Chondrocyte (in vitro differentiated cells): ENCODE measurements at regions not wholly inside any gene's neighbourhood (a gene's known extent, or its start where the extent isn't known, plus 50 kb on each side); places are given as distances from the start of the nearest gene placed in this dataset.

Experiments used
- DNase-seq: peaks from one replicate; pipeline ENCODE4 v3.0.0; 2021; ENCODE audit warnings: mixed read lengths, low spot score
- H3K27ac Mint-ChIP-seq: one replicate; pipeline ENCODE4 v1.8.0; 2021; ENCODE audit warnings: mild to moderate bottlenecking, moderate library complexity, mixed read lengths; ENCODE audit not compliant: unreplicated experiment
- H3K27me3 Mint-ChIP-seq: 2 replicates; pipeline ENCODE4 v1.8.0; 2021; ENCODE audit warnings: low read depth, mixed read lengths
- H3K36me3 Mint-ChIP-seq: 2 replicates; pipeline ENCODE4 v1.8.0; 2021; ENCODE audit warnings: low read depth, mixed read lengths
- H3K4me1 Mint-ChIP-seq: 2 replicates; pipeline ENCODE4 v1.8.0; 2021; ENCODE audit warnings: low read depth, mild to moderate bottlenecking, mixed read lengths
- H3K4me3 Mint-ChIP-seq: one replicate; pipeline ENCODE4 v1.8.0; 2021; ENCODE audit warnings: mild to moderate bottlenecking, moderate library complexity, mixed read lengths; ENCODE audit not compliant: unreplicated experiment
- H3K9me3 Mint-ChIP-seq: 2 replicates; pipeline ENCODE4 v1.8.0; 2021; ENCODE audit warnings: low read depth, mixed read lengths
- TF ChIP-seq, protein P1 (sequence below): fragments of 200-600 bp; sonication (generic); IDR thresholded peaks from 2 replicates; pipeline ENCODE4 v1.5.0; 2021; ENCODE audit warnings: antibody characterized with exemption, mild to moderate bottlenecking, moderate library complexity

DNA sequence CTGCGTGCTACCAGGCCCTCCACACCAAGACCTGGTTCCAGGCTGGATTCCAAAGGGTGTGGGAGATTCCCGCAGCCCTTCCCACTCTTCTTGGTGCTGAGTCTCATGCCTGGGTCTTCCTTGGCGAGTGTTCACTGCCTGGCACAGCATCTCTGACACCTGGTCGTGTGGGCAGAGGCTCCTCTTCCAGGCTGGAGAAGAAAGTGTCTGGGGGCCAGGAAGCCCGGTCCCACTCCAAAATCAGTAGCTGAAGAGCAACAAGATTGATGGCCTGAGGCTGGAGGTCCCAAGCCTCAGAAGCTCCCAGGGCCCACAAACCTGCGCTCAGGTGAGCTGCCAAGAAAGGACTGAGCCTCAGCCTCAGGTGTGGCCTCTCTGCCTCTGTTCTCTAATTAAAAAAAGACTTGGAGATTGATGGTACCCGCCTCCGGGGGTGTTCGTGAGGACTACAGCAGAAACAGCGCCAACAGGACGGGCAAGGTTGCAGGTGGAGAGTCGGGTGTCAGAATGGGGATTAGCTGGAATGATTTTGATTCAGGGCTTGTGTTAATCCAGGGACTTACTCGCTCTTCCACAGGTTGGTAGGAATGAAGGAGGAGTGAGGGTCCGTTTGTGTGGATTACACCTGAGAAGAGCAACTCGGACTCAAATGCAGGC is 217.5 kb downstream of the TEX29 start:
- no peaks in the 10 kb centered on the region for H3K9me3 Mint-ChIP-seq
- H3K4me3 Mint-ChIP-seq: no peak overlapping the region
- no peaks in the 10 kb centered on the region for H3K36me3 Mint-ChIP-seq
- TF ChIP-seq, protein P1, sequence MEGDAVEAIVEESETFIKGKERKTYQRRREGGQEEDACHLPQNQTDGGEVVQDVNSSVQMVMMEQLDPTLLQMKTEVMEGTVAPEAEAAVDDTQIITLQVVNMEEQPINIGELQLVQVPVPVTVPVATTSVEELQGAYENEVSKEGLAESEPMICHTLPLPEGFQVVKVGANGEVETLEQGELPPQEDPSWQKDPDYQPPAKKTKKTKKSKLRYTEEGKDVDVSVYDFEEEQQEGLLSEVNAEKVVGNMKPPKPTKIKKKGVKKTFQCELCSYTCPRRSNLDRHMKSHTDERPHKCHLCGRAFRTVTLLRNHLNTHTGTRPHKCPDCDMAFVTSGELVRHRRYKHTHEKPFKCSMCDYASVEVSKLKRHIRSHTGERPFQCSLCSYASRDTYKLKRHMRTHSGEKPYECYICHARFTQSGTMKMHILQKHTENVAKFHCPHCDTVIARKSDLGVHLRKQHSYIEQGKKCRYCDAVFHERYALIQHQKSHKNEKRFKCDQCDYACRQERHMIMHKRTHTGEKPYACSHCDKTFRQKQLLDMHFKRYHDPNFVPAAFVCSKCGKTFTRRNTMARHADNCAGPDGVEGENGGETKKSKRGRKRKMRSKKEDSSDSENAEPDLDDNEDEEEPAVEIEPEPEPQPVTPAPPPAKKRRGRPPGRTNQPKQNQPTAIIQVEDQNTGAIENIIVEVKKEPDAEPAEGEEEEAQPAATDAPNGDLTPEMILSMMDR: no peak
- peaks cover 58% of the 10 kb centered on the region for H3K27me3 Mint-ChIP-seq
- H3K4me1 Mint-ChIP-seq: no peaks in the 10 kb centered on the region
- peak; percentile 56 for DNase-seq
- H3K27ac Mint-ChIP-seq: no peak overlapping the region

DNA sequence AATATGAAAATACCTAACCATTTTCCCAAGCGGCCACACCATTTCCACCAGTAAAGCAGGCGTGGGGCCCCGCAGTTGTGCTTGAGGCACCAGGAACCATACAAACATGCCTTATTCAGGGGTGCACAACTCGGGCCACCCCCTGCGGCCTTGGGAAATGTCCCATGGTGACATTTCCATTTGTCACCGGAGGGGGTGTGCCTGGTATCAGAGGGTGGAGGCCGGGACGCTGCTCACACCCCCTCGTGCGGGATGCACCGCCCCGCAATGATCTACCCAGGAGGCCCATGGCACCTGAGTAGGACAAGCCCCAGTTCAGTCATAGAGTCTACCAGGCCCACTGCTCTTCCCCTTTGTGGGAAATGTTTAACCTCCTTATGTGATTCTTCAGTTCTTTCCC is 218.8 kb downstream of the TEX29 start:
- no peak overlapping the region for H3K27ac Mint-ChIP-seq
- H3K9me3 Mint-ChIP-seq: peaks cover 4% of the 10 kb centered on the region
- no peaks in the 10 kb centered on the region for H3K36me3 Mint-ChIP-seq
- peaks cover 47% of the 10 kb centered on the region for H3K27me3 Mint-ChIP-seq
- no peaks in the 10 kb centered on the region for H3K4me1 Mint-ChIP-seq
- TF ChIP-seq, protein P1: no peak
- DNase-seq: peak; percentile 76
- H3K4me3 Mint-ChIP-seq: no peak overlapping the region

DNA sequence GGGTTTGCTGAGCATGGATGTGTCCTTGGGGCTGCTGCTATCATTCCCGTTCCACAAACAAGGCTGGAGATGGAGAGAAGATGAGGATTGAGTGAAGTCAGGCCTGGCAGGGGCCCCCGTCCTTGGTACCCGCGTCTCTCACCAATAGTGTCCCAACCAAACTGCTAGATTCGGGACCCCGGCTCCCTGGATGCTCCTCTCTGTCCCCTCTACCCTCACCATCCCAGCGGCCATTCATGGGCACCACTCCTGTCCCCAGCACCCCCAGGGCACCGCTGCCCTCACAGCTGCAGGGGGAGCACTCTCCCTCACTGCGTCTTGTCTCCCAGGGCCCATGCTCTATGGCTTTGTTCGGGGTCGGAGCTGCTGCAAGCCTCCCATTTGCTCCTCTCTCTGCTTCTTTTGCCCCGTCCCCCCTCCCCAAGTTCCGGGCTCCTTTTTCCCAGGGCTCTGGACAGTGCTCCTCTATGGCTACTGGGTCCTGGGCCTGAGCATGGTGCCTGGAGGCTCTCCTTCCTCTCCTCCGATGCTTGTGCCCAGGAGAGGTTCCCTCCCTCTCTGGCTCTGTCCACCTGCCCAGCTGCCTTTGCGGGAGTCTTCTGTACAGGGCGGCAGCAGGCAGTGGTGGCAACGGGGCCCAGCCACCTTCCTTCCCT is 219.5 kb downstream of the TEX29 start:
- peak; percentile 86 for DNase-seq
- Mint-ChIP-seq H3K4me3 (no peak overlapping the region), H3K4me1 (no peaks in the 10 kb centered on the region), H3K36me3 (no peaks in the 10 kb centered on the region), H3K27ac (no peak overlapping the region), H3K27me3 (peaks cover 41% of the 10 kb centered on the region), H3K9me3 (peaks cover 8% of the 10 kb centered on the region)
- TF ChIP-seq, protein P1: no peak

DNA sequence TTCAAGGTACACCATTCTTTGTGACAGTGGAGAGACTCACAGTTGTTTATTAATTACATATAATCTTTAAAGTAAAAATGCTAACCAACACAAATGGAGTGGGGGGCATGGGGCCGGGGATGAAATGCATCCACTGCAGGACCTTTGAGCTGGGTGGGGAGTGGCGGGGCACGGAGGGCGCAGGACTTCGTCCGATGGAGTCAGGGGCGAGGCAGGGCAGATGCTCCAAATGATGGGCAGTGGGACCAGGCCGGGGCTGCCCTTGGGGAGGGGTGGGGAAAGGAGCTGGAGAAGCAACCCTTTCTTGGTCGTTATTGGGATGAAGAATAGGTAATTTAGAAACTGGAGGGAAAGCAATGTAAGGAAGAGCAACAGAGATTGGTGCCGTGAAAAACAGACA is 220.0 kb downstream of the TEX29 start:
- Mint-ChIP-seq H3K4me1 (no peaks in the 10 kb centered on the region), H3K27me3 (peaks cover 37% of the 10 kb centered on the region)

DNA sequence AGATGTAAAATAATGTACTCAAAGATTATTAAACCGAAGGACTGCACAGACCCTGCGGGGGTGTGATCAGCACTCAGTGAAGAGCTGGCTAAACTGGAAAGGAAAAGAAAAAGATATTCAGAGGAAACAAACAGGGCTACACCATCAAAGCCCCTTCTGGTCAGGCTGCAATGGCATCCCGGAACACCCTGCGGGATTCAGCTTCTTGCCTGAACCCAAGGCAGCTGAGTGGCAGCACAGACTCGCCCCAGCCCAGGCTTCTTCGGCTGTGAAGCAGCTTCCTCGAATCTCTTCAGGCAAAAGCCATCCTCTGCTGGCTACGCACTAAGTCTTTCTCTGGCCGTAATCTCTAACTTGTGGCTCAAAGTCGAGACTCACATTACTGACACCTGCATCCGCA is 220.9 kb downstream of the TEX29 start:
- no peak for DNase-seq
- Mint-ChIP-seq H3K27me3 (peaks cover 28% of the 10 kb centered on the region), H3K36me3 (no peaks in the 10 kb centered on the region), H3K9me3 (peaks cover 8% of the 10 kb centered on the region), H3K4me1 (no peaks in the 10 kb centered on the region), H3K4me3 (no peak overlapping the region), H3K27ac (no peak overlapping the region)
- TF ChIP-seq, protein P1: no peak

More for the DNA sequence above, 220.0 kb downstream of the TEX29 start:
- TF ChIP-seq, protein P1: no peak
- H3K4me3 Mint-ChIP-seq: no peak overlapping the region
- H3K36me3 Mint-ChIP-seq: no peaks in the 10 kb centered on the region
- H3K27ac Mint-ChIP-seq: no peak overlapping the region
- H3K9me3 Mint-ChIP-seq: peaks cover 8% of the 10 kb centered on the region
- DNase-seq: peak; percentile 68
